SK-N-MC (cell line): ENCODE measurements at regions not wholly inside any gene's neighbourhood (a gene's known extent, or its start where the extent isn't known, plus 50 kb on each side); places are given as distances from the start of the nearest gene placed in this dataset.

Source experiments
- DNase-seq: peaks from one replicate; pipeline ENCODE4 v3.0.0-alpha.2; 2011; ENCODE audit warnings: low read depth, low spot score
- H3K27ac ChIP-seq: fragments of 200-600 bp; sonication (generic); 2 replicates; pipeline ENCODE4 v1.5.1; 2016; ENCODE audit warnings: mixed run types
- H3K36me3 ChIP-seq: fragments of 200-600 bp; sonication (generic); 2 replicates; pipeline ENCODE4 v1.6.1; 2017; ENCODE audit warnings: antibody characterized with exemption, low read length, mixed read lengths; ENCODE audit not compliant: insufficient read depth
- H3K4me3 ChIP-seq: fragments of 200-600 bp; sonication (generic); 2 replicates; pipeline ENCODE4 v1.5.1; 2016
- H3K9ac ChIP-seq: fragments of 200-600 bp; sonication (generic); 2 replicates; pipeline ENCODE4 v1.8.0; 2017; ENCODE audit warnings: mixed run types, mixed read lengths; ENCODE audit not compliant: insufficient read length
- H3K9me3 ChIP-seq: fragments of 200-600 bp; sonication (generic); 2 replicates; pipeline ENCODE4 v1.6.1; 2017; ENCODE audit warnings: low read depth, mild to moderate bottlenecking, antibody characterized with exemption, low read length, moderate library complexity, mixed read lengths
- EZH2 ChIP-seq: fragments of 200-600 bp; sonication (generic); IDR thresholded peaks from one replicate; pipeline ENCODE4 v1.6.1; 2017; ENCODE audit warnings: antibody characterized with exemption
- FOXP2 ChIP-seq: optimal IDR thresholded peaks from 2 replicates; pipeline ENCODE3; 2011; ENCODE audit warnings: mild to moderate bottlenecking, moderate library complexity; ENCODE audit not compliant: insufficient read depth; ENCODE audit errors: extremely low read length, control extremely low read depth
- POLR2AphosphoS5 ChIP-seq: IDR thresholded peaks from 2 replicates; pipeline ENCODE4 v1.6.1; 2012; ENCODE audit warnings: mild to moderate bottlenecking, low read depth, low read length, borderline replicate concordance

GRCh38 chr3:103894162-103894822, 1459.5 kb downstream of the ZPLD1 start:
- DNase-seq: no peak
- Histone ChIP-seq H3K36me3 (no peaks in the 10 kb centered on the region), H3K9me3 (no peaks in the 10 kb centered on the region), H3K9ac (no peak overlapping the region), H3K27ac (no peak overlapping the region), H3K4me3 (no peak overlapping the region)
- TF ChIP-seq FOXP2 (no peak), EZH2 (no peak), POLR2AphosphoS5 (no peak)

GRCh38 chr3:103899328-103899727, 1464.5 kb downstream of the ZPLD1 start:
- H3K9me3 ChIP-seq: no peaks in the 10 kb centered on the region
- H3K4me3 ChIP-seq: no peak overlapping the region
- no peaks in the 10 kb centered on the region for H3K36me3 ChIP-seq
- no peak overlapping the region for H3K27ac ChIP-seq
- H3K9ac ChIP-seq: no peak overlapping the region
- TF ChIP-seq FOXP2: no peak
- no peak for TF ChIP-seq EZH2
- TF ChIP-seq POLR2AphosphoS5: no peak
- DNase-seq: no peak

GRCh38 chr3:103904991-103905390, 1461.7 kb upstream of the ALCAM start:
- no peaks in the 10 kb centered on the region for H3K36me3 ChIP-seq
- H3K27ac ChIP-seq: no peak overlapping the region
- no peak for DNase-seq
- TF ChIP-seq EZH2: no peak
- no peak for TF ChIP-seq POLR2AphosphoS5
- no peak for TF ChIP-seq FOXP2
- H3K9me3 ChIP-seq: no peaks in the 10 kb centered on the region
- H3K9ac ChIP-seq: no peak overlapping the region
- H3K4me3 ChIP-seq: no peak overlapping the region

DNA sequence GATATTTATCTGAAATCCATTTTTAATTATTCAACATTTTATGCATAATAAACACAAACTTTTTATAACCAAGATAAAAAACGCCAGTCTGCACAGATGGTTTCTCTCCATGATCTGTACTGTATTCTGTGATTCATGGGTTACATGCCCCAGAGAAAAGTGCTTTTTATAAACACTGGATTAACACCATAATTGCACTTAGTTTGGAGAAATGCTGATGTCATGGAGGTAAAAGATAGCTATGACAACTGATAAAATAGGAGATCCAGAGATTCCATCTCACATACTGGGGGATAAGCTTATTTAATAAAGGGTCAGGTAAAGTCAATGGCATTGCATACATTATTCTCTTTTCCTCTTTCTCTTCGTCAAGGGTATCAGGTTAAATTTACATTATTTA, 1460.4 kb upstream of the ALCAM start:
- H3K36me3 ChIP-seq: no peaks in the 10 kb centered on the region
- no peak overlapping the region for H3K9ac ChIP-seq
- DNase-seq: no peak
- H3K9me3 ChIP-seq: no peaks in the 10 kb centered on the region
- TF ChIP-seq EZH2 (no peak), FOXP2 (no peak), POLR2AphosphoS5 (no peak)
- H3K4me3 ChIP-seq: peak overlapping the region; percentile 47; the same call in 1 of the 2 replicates
- H3K27ac ChIP-seq: peak overlapping the region; percentile 75; the same call in 1 of the 2 replicates

DNA sequence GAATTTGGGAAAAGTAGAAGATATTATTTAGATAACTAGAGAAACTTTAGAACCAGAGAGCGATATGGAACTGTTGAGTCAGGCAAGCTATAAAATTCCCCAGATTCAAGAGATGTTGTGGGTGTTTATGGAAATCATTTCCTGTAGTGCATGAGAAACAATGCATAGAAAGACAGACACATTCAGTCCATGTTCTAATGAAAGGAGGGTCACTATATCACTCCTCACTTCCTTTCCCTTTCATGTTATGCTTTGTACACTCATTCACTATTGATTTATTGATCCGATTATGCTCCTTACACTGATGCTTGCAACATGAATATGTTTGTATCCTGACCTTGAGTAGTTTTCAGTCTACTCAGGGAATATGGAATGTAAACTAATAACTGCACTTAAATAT, 1459.9 kb upstream of the ALCAM start:
- Histone ChIP-seq H3K36me3 (no peaks in the 10 kb centered on the region), H3K9ac (no peak overlapping the region), H3K9me3 (no peaks in the 10 kb centered on the region), H3K4me3 (peak overlapping the region; percentile 47), H3K27ac (peak overlapping the region; percentile 75)
- TF ChIP-seq EZH2 (no peak), POLR2AphosphoS5 (peak; percentile 27; the same call in 1 of the 2 replicates), FOXP2 (peak; percentile 74)
- DNase-seq: peak; percentile 65

DNA sequence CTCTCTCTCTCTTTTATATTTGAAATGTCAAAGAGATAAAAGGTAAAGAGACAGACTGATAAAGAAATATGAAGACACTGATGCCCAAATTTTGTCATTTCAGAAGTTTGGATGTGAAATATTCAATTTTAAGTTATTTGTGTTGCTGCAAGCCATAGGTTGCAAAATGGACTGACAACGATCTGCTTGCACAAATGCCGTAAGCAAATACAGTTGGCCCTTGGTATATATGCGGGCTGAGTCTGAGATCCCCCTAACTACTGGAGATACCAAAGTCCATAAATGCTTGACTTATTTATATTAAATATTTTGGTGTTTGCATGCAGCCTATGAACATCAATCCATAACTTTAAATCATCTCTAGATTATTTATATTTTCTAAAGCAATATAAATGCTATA, 1459.1 kb upstream of the ALCAM start:
- no peak for DNase-seq
- Histone ChIP-seq H3K4me3 (no peak overlapping the region), H3K9me3 (no peaks in the 10 kb centered on the region), H3K36me3 (no peaks in the 10 kb centered on the region), H3K9ac (no peak overlapping the region), H3K27ac (peak overlapping the region; percentile 75; the same call in 1 of the 2 replicates)
- TF ChIP-seq FOXP2: no peak
- no peak for TF ChIP-seq EZH2
- no peak for TF ChIP-seq POLR2AphosphoS5

- Histone ChIP-seq H3K9me3 (no peaks in the 10 kb centered on the region), H3K36me3 (no peaks in the 10 kb centered on the region), H3K27ac (no peak overlapping the region), H3K4me3 (no peak overlapping the region), H3K9ac (no peak overlapping the region)
- no peak for DNase-seq
- TF ChIP-seq FOXP2: no peak
- TF ChIP-seq POLR2AphosphoS5: no peak
- no peak for TF ChIP-seq EZH2
Measured at GRCh38 chr3:103909395-103909794, 1457.3 kb upstream of the ALCAM start.

DNA sequence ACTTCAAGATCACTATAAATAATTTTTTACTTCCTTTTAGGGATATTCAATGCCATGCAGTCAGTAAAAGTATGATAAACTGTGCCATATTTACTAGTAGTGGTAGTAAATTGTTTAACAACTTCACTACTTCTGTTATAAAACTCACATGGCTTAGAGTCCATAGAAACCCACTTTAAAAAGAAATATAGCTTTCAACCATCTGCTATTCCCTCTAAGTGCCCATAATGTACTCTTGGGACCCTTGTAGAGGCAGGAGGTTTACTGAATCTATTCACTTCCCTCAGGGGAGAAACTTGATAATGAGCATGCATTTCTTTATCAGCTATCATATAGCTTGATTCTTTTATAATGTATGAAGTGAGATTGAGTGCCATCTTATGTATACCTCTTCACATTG, 1448.4 kb upstream of the ALCAM start:
- H3K27ac ChIP-seq: peak overlapping the region; percentile 76
- peak; percentile 16 for DNase-seq
- H3K36me3 ChIP-seq: no peaks in the 10 kb centered on the region
- H3K4me3 ChIP-seq: peak overlapping the region; percentile 62
- peaks cover 8% of the 10 kb centered on the region; the same call in 1 of the 2 replicates for H3K9me3 ChIP-seq
- TF ChIP-seq EZH2: no peak
- no peak; the same call in 1 of the 2 replicates for TF ChIP-seq POLR2AphosphoS5
- TF ChIP-seq FOXP2: no peak
- H3K9ac ChIP-seq: peak overlapping the region; percentile 33

DNA sequence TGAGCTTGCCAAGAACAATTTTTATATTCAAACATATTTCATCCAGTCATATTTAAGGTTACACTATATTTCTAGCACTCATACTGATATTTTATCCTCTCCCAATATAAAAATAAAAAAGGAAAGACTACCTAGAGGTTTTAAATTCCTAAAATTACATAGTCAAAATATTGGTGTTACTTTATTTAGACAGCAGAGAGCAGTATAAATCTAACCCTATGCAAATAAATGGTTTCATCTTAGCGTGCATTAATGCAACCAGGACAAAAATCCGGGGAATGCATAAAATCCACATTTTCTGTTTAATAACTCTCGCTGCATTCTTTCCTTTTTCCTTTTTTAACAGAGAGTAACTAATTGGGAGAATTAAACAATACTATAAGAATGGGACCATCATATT, 1447.4 kb upstream of the ALCAM start:
- Histone ChIP-seq H3K36me3 (no peaks in the 10 kb centered on the region), H3K27ac (peak overlapping the region; percentile 76; the same call in 1 of the 2 replicates), H3K9ac (no peak overlapping the region), H3K4me3 (peak overlapping the region; percentile 62; the same call in 1 of the 2 replicates), H3K9me3 (peaks cover 8% of the 10 kb centered on the region; the same call in 1 of the 2 replicates)
- DNase-seq: no peak
- TF ChIP-seq POLR2AphosphoS5 (no peak), EZH2 (no peak), FOXP2 (no peak)
